ENCODE measurements at regions not wholly inside any gene's neighbourhood (a gene's known extent, or its start where the extent isn't known, plus 50 kb on each side); places are given as distances from the start of the nearest gene placed in this dataset.
A peak's percentile ranks its signal among the peaks of the same experiment; 100 is the strongest.
"Not testable (repeated sequence)": the region's sequence is repeated elsewhere in the genome, so short reads cannot be mapped to it uniquely, and the experiment has no call there.

DNA sequence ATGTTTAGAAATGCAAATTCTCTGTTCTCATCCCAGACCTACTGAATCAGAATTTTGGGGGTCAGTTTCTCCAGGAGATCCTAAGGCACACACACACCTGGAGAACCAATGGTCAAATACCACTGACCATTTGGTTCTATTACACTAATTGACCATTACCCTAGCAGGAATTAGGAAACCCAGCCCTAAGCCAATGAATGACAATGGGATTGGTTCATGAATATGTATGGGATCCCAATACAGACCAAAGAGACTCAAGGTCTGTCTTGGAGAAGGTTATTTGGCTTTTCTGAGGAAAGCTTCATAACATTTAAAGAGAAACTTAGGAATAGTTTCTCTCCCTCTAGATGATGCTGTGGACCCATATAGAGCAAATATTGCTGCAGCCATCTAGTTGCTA is 317.0 kb downstream of the BMPER start:
- no peak for DNase-seq (ENCODE audit: low read depth in 2 of 2)
- TF ChIP-seq, protein P1, sequence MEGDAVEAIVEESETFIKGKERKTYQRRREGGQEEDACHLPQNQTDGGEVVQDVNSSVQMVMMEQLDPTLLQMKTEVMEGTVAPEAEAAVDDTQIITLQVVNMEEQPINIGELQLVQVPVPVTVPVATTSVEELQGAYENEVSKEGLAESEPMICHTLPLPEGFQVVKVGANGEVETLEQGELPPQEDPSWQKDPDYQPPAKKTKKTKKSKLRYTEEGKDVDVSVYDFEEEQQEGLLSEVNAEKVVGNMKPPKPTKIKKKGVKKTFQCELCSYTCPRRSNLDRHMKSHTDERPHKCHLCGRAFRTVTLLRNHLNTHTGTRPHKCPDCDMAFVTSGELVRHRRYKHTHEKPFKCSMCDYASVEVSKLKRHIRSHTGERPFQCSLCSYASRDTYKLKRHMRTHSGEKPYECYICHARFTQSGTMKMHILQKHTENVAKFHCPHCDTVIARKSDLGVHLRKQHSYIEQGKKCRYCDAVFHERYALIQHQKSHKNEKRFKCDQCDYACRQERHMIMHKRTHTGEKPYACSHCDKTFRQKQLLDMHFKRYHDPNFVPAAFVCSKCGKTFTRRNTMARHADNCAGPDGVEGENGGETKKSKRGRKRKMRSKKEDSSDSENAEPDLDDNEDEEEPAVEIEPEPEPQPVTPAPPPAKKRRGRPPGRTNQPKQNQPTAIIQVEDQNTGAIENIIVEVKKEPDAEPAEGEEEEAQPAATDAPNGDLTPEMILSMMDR (IDR thresholded peaks at IDR 0.05; ENCODE audit: low read depth, low read length): no peak
- H3K4me3 ChIP-seq (replicated peaks in 1 of 2; ENCODE audit: low read depth in 2 of 2, low read length in 2 of 2): no peak overlapping the region

DNA sequence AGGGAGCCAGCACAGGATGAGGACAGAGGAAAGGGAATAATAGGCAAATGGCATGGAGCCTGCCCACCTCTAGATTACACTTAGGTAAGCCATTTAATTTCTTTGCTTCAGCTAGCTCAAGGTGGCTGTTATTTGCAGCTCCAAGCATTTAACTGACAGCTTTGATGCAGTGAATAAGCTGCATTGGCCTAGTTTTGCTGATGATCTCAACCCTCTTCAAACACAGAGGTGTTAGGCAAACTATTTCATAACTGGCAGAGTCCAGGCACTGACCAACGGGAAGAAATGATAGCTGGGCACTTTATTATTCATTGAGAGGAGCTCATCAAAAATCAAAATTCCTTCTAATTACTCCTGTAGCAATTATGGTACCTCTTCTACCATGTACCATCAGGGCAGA is 317.4 kb downstream of the BMPER start:
- TF ChIP-seq, protein P1 (IDR thresholded peaks at IDR 0.05; ENCODE audit: low read depth, low read length): no peak
- no peak overlapping the region for H3K4me3 ChIP-seq (replicated peaks in 1 of 2; ENCODE audit: low read depth in 2 of 2, low read length in 2 of 2)
- no peak for DNase-seq (ENCODE audit: low read depth in 2 of 2)

DNA sequence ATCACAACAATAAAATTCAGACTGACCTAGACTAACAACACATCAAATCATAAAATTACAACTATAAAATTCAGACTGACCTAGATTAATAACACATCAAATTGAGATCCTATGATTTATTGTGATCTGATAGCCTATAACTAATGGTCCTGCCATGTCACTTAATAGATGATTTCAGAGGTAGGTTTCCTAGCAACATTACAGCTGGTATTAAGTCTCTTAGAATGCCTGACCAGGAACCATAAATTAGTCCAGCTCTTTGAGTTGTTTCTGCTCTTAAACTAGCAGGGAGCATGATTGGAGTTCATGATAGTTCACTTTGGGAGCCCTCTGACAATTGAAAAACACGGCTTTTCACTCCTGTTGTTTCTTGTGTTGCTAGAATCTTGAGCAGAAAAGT is 318.9 kb downstream of the BMPER start:
- no peak for DNase-seq (ENCODE audit: low read depth in 2 of 2)
- no peak overlapping the region for H3K4me3 ChIP-seq (replicated peaks in 1 of 2; ENCODE audit: low read depth in 2 of 2, low read length in 2 of 2)
- TF ChIP-seq, protein P1 (IDR thresholded peaks at IDR 0.05; ENCODE audit: low read depth, low read length): no peak

DNA sequence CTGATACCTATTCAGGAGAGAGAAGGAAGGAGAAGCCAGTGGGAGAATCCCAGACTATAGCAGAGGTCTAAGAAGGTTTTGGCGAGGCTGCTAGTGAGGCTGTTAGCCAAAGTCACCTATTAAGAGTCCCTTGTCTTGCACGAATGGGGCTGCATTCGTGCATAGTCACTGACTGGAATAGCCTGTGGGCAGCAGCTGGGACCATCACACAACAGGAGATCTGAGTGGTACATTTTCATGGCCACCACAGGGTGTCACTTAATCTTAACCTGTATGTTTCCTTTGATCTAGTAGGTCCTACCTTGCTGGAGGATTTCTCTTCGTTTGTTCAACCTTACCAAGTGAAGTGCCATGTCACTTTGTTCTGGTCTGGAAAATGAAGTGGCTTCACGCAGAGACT is 319.9 kb downstream of the BMPER start:
- H3K4me3 ChIP-seq (replicated peaks in 1 of 2; ENCODE audit: low read depth in 2 of 2, low read length in 2 of 2): no peak overlapping the region
- TF ChIP-seq, protein P1 (IDR thresholded peaks at IDR 0.05; ENCODE audit: low read depth, low read length): no peak
- no peak for DNase-seq (ENCODE audit: low read depth in 2 of 2)

DNA sequence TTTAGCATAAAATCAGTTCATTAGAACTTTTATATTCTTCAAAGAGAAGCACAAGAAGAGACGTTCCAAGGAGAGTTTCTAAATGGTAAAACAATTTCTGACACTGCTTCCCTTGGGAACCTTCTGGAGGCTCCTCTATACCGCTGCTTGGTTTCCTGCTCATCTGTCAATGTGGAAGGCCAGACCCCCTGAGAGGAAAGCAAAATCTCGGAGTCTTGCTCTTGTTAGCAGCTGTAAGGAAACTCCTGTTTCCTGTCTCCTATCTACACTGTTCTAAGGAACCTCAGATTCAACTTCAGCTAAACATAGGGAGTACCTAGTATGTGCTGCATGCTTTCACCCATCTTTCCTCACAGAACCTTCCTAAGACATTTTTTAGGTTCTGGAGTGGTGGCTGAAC is 322.2 kb downstream of the BMPER start:
- TF ChIP-seq, protein P1 (IDR thresholded peaks at IDR 0.05; ENCODE audit: low read depth, low read length): no peak
- H3K4me3 ChIP-seq (replicated peaks in 1 of 2; ENCODE audit: low read depth in 2 of 2, low read length in 2 of 2): no peak overlapping the region

DNA sequence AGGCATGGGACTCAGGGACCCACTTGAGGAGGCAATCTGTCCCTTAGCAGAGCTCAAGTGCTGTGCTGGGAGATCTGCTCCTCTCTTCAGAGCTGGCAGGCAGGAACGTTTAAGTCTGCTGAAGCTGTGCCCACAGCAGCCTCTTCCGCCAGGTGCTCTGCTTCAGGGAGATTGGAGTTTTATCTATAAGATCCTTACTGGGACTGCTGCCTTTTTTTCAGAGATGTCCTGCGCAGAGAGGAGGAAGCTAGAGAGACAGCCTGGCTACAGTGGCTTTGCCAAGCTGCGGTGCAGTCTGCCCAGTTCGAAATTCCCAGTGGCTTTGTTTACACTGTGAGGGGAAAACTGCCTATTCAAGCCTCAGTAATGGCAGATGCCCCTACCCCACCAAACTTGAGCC is 329.8 kb downstream of the BMPER start:
- not testable (repeated sequence) for H3K4me3 ChIP-seq (replicated peaks in 1 of 2; ENCODE audit: low read depth in 2 of 2, low read length in 2 of 2); DNase-seq (ENCODE audit: low read depth in 2 of 2)

More for the DNA sequence above, 322.2 kb downstream of the BMPER start:
- peak in 1 of 2 donors; percentile 16 for DNase-seq (ENCODE audit: low read depth in 2 of 2)

DNA sequence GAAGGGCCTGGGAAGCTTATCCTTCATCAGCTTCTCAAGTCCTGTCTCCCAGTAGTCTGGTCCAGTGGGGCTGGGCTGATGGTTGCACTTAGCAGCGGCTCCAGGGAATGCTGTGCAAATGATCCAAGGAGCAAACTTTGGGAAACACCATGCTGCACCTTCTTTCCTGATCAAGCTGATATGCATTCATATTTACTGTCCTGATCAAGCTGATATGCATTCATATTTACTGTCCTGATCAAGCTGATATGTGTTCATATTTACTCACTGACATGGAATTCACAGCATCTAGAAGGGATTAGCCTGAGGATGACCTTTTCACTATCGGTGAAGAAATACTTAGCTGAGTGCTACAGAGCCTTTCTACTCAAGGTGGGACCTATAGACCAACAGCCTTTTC is 330.7 kb downstream of the BMPER start:
- no peak overlapping the region for H3K4me3 ChIP-seq (replicated peaks in 1 of 2; ENCODE audit: low read depth in 2 of 2, low read length in 2 of 2)
- TF ChIP-seq, protein P1 (IDR thresholded peaks at IDR 0.05; ENCODE audit: low read depth, low read length): no peak
- no peak for DNase-seq (ENCODE audit: low read depth in 2 of 2)

Measured in cardiac fibroblast (primary cell).